Adrenal gland (tissue), 9 donors: ENCODE measurements at regions not wholly inside any gene's neighbourhood (a gene's known extent, or its start where the extent isn't known, plus 50 kb on each side); places are given as distances from the start of the nearest gene placed in this dataset.

ENCODE experiments used
- DNase-seq, 7 donors: peaks; one replicate each; pipeline ENCODE4 v3.0.0-alpha.2; 2019 to 2020
- H3K27ac ChIP-seq, 5 donors: fragments of 200-600 bp; sonication (generic) in 4 of 5; 1 replicate in 3 of 5; 2 replicates in 2 of 5; pipeline versions ENCODE4 v1.5.1 to v1.8.0; 2016 to 2020; ENCODE audit warnings: mild to moderate bottlenecking in 1 of 5
- H3K27me3 ChIP-seq: fragments of 200-600 bp; 2 replicates; pipeline ENCODE4 v1.8.0; 2021
- H3K36me3 ChIP-seq, 2 donors: fragments of 200-600 bp; replicated peaks in 1 of 2; 1 replicate in 1 of 2; 2 replicates in 1 of 2; pipeline versions ENCODE4 v1.5.1 to v1.8.0; 2018 to 2022
- H3K4me1 ChIP-seq, 2 donors: fragments of 200-600 bp; replicated peaks in 1 of 2; 1 replicate in 1 of 2; 2 replicates in 1 of 2; pipeline versions ENCODE4 v1.5.1 to v1.8.0; 2018 to 2021
- H3K4me3 ChIP-seq, 4 donors: fragments of 200-600 bp; sonication (generic) in 3 of 4; one replicate each; pipeline ENCODE4 v1.5.1; 2016 to 2018
- H3K9me3 ChIP-seq, 3 donors: fragments of 200-600 bp; sonication (generic) in 1 of 3; replicated peaks in 1 of 3; 1 replicate in 2 of 3; 2 replicates in 1 of 3; pipeline versions ENCODE4 v1.5.1 to v1.8.0; 2016 to 2021
- CTCF ChIP-seq, 6 experiments: fragments of 450-650 bp in 4 of 6; fragments of 200-600 bp in 2 of 6; sonication (generic) in 1 of 6; IDR thresholded peaks; 1 replicate in 5 of 6; 2 replicates in 1 of 6; pipeline versions ENCODE4 v1.5.1 to v1.8.0; 2016 to 2021; ENCODE audit warnings: antibody characterized with exemption in 6 of 6, mild to moderate bottlenecking in 2 of 6, moderate library complexity in 1 of 6
- POLR2A ChIP-seq, 2 donors: fragments of 450-650 bp; IDR thresholded peaks; one replicate each; pipeline ENCODE4 v1.6.1; 2017; ENCODE audit warnings: antibody characterized with exemption in 2 of 2, mild to moderate bottlenecking in 2 of 2, moderate library complexity in 1 of 2
- WGBS, 4 donors: extraction: QIAGEN DNeasy Blood & Tissue Kit in 2 of 4; methylation state at CpG; one replicate each; pipeline versions ENCODE4 v1.1.5 to v1.1.7; 2013 to 2017; 5-methylcytosine and 5-hydroxymethylcytosine counted together
- intact Hi-C, 2 donors: fragments of 100-400 bp; cut with DNase I; formaldehyde crosslinking; loops; one replicate each; pipeline versions ENCODE4 v1.14.1 to v1.15.0; 2022 to 2023
- donor health status: healthy with polysubstance abuse.
- donor health status: Bipolar disorder and iron deficiency.
- donor health status: DM: yes; HTN: yes; CAD: no.
- donor health status: DM: no; HTN: no; CAD: no.
- donor health status: DM: no; HTN: no; CAD: no.

- TF ChIP-seq POLR2A (IDR thresholded peaks at IDR 0.05) (no peak), CTCF (IDR thresholded peaks at IDR 0.05) (no peak)
- WGBS, 4 donors = 77 to 89% (median 81%) methylated on average over 3 of the region's 3 CpGs
- H3K36me3 ChIP-seq = no peaks in the 10 kb centered on the region
- intact Hi-C loops = no loop called here
- no peaks in the 10 kb centered on the region for H3K27me3 ChIP-seq
- H3K4me3 ChIP-seq = no peak overlapping the region
- no peak for DNase-seq
- H3K27ac ChIP-seq = no peak overlapping the region
- no peaks in the 10 kb centered on the region for H3K4me1 ChIP-seq
- H3K9me3 ChIP-seq = no peaks in the 10 kb centered on the region
Measured at GRCh38 chr10:120014031-120014430, 121.5 kb downstream of the SEC23IP start.

GRCh38 chr10:120015064-120015463 is 122.5 kb downstream of the SEC23IP start:
- Histone ChIP-seq H3K4me3 (no peak overlapping the region), H3K27me3 (no peaks in the 10 kb centered on the region), H3K36me3 (no peaks in the 10 kb centered on the region), H3K27ac (no peak overlapping the region), H3K9me3 (no peaks in the 10 kb centered on the region), H3K4me1 (no peaks in the 10 kb centered on the region)
- DNase-seq = no peak
- intact Hi-C loops = no loop called here
- WGBS, 4 donors = 82 to 93% (median 85%) methylated on average over 5 of the region's 5 CpGs
- TF ChIP-seq POLR2A (IDR thresholded peaks at IDR 0.05) = no peak
- TF ChIP-seq CTCF (IDR thresholded peaks at IDR 0.05) = no peak

- Histone ChIP-seq H3K27ac (no peak overlapping the region), H3K36me3 (no peaks in the 10 kb centered on the region), H3K4me1 (no peaks in the 10 kb centered on the region), H3K27me3 (no peaks in the 10 kb centered on the region), H3K4me3 (no peak overlapping the region), H3K9me3 (no peaks in the 10 kb centered on the region)
- TF ChIP-seq POLR2A (IDR thresholded peaks at IDR 0.05) (no peak), CTCF (IDR thresholded peaks at IDR 0.05) (no peak)
- 83 to 95% (median 90%) methylated on average over 1 of the region's 1 CpG for WGBS, 4 donors
- intact Hi-C loops = no loop called here
- no peak for DNase-seq
Measured at GRCh38 chr10:120016906-120017305, 124.4 kb downstream of the SEC23IP start.

- 54 to 68% (median 57%) methylated on average over 6 of the region's 6 CpGs for WGBS, 4 donors
- Histone ChIP-seq H3K4me3 (no peak overlapping the region), H3K4me1 (no peaks in the 10 kb centered on the region), H3K27me3 (no peaks in the 10 kb centered on the region), H3K27ac (no peak overlapping the region), H3K9me3 (no peaks in the 10 kb centered on the region), H3K36me3 (no peaks in the 10 kb centered on the region)
- TF ChIP-seq POLR2A (IDR thresholded peaks at IDR 0.05) (no peak), CTCF (IDR thresholded peaks at IDR 0.05) (no peak)
- intact Hi-C loops = no loop called here
- no peak for DNase-seq
Measured at GRCh38 chr10:120017733-120018417, 125.3 kb downstream of the SEC23IP start.
